LoVo (cell line): ENCODE measurements at regions not wholly inside any gene's neighbourhood (a gene's known extent, or its start where the extent isn't known, plus 50 kb on each side); places are given as distances from the start of the nearest gene placed in this dataset.
A peak's percentile ranks its signal among the peaks of the same experiment; 100 is the strongest.
"Not testable (repeated sequence)": the region's sequence is repeated elsewhere in the genome, so short reads cannot be mapped to it uniquely, and the experiment has no call there.

ENCODE experiments used
- DNase-seq: peaks from one replicate; pipeline ENCODE4 v3.0.0-alpha.2; 2016; ENCODE audit warnings: low spot score

DNA sequence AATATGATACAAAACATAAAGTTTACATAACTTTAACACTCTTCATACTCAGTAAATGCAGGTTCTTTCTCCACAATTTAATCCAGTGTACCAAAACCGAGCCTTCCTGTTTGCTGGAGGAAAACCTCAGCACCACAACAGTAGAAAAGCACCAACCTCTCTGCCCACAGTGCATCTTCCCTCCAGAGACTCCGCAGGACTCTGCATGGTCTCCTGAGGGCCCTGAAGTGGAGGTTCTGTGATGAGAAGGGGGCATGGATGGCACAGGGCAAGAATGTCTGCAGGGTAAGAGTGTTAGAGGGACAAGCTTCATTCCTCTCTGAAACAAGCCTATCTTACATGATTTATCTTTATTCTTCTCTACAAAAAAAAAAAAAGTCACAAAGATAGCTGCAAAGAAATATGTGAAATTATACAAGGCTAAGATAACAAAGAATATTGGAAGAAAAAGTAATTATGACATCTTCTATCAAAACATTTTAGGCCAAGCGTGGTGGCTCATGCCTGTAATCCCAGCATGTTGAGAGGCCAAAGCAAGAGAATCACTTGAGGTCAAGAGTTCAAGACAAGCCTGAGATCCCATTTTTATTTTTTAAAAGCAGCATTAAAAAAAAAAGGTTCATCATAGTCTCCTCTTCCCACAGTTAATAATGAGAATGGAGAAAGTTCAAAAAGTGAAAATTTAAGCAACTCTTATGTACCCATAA is 102.0 kb downstream of the VPREB1 start:
- DNase-seq: no peak

DNA sequence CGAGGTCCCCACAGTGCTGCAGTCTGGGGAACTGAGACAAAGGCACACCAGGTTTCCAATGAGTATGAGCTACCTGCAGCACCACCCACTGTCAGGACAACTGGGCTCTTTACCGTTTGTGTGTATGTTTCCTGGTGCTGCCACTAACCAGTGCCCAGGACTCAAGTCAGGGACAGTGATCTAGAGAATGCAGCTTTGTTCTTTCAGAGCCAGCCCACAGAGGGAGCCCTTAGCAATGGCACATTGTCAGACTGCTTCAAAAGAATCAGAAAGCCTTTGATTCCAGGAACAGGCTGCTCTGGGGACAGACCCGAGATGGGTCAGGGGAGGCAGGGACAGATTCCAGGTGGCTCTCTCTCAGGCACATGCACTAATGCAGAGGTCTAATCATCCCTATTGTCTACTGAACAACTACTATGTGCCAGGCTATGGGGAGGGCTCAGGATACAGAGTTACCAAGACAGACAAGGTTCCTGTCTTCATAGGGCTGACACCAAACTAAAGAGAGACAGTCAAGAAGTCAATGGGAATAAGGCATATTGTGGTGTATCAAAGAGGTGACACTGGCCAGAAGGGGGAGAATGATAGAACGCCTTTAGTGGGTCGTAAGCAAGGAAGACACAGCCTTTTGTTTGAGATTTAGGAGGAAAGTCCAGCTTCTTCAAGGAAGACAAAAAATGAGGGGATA is 103.7 kb downstream of the VPREB1 start:
- DNase-seq: no peak

DNA sequence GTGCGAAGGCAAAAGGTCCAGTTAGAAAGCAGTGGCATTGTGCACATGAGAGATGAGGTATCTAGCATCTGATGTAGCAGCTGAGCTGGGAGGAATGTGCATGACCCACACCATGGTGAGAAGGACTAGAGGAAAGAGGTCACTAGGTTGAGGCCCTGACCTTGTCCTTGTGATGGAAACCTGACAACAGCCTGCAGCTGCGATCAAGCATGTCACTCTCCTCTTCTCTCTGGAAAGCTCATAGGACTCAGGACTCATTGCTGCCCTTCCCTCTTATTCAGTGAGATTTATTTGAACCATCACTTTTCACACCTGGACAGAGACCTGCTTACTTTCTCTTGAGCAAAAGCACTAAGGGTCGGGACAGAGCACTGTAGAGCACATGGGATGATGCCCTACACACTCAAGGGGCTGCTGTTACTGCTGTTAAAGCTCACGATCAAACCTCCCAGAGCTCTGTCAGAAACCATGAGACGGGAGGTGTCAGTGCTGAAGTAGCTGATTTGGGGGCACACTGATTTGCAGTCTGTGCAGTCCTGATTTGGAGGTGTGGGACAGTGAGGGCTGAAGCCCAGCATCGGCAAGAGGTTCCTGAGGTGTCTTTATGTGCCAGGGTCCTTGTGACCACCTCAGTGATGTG is 104.3 kb downstream of the VPREB1 start:
- no peak for DNase-seq

DNA sequence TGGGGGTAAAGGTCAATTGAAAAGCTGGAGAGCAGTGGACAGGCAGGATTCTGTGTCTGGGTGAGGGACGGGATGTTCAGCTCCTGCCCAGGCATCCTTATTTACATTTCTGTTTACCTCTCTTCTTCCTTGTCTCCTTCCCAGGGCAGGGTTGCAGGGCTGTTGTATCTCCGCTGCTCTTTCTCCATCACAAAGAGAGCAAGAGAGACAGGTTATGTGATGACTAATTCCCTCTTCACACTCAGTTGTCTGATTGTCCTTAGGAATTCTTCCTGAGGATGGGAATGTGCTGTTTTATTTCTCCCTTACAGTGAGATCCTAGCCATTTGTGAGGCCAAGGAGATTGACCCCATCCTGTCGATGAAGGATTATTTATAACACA is 104.9 kb downstream of the VPREB1 start:
- DNase-seq: no peak

DNA sequence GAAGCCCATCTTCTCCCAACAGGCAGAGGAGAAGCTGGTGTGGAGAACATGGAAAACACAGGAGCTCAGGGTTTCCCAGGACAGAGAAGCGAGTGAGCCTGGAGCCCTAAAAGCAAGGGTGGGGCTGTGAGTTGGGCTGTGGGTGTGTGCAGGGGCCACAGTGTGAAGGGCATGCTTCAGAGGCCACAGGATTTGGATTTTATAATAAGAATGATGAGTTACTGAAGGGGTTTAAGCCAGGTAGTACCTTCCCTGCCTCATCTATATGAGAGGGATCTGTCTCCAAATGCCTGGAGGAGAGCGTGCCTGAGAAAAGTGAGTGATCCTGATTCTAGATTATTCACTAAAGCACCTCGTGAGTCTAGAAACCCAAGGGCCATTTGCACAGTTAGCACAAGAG is 106.8 kb downstream of the VPREB1 start:
- DNase-seq: no peak

DNA sequence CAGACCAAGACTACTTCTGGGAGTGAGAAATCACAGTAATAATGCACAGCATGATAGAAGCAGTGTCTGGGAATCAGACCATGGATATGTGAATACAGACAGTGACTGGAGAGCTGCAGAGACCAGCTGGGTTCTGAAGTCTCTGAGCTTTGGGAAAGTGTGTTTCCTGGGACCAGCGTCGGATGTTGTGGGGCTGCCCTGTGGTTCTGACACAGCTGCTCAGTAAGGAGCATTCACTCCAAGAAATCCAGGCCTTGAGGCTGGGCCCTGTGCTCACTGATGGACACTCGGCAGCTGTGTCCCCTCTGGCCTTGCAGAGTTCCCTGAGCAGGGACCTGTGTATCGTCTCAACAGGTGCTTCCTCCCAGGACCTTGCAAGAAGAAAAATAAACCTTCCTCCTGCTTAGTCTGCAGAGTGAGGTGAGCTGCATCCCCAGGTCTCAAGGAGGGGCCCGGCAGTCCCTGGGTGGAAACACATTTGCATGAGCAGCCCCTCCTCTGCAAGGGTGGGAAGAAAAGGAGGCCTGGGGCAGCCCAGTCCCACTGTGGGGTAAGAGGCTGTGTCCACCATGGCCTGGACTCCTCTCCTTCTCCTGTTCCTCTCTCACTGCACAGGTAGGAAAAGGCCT is 107.9 kb downstream of the VPREB1 start:
- DNase-seq: no peak

DNA sequence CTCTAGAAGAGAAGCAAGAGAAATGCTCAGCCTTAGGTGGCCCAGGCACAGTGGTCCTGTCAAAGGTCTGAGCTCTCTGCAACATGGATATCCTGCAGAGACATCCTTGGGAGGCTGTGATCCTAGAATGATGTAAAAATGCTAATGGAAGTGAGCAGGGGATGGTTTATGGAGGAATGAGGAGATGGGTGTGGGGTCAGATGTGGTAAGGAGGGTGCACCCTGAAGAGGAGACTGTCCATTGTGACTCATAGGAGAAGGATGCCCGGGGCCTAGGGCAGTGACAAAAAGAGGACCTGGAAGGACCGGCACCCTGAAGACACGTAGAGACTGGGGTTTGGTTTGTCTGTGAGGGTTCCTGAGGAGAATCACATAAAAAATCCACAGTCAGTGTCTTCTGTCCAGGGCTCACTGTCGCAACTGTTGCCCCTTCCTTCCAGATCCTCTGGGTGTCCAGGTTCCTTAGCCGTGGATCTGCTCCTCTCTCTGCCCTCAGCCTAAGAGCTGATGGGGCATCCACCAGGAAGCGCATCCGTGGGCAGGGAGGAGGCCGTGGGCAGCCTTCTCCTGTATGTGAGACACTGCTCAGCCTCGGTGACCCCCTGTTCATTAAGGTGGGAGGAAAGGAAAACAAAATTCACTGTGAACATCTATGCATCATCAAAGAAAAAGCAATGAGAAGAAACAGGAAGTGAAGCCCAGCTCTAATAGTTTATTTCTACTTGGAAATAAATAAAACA is 110.7 kb downstream of the VPREB1 start:
- DNase-seq: no peak

DNA sequence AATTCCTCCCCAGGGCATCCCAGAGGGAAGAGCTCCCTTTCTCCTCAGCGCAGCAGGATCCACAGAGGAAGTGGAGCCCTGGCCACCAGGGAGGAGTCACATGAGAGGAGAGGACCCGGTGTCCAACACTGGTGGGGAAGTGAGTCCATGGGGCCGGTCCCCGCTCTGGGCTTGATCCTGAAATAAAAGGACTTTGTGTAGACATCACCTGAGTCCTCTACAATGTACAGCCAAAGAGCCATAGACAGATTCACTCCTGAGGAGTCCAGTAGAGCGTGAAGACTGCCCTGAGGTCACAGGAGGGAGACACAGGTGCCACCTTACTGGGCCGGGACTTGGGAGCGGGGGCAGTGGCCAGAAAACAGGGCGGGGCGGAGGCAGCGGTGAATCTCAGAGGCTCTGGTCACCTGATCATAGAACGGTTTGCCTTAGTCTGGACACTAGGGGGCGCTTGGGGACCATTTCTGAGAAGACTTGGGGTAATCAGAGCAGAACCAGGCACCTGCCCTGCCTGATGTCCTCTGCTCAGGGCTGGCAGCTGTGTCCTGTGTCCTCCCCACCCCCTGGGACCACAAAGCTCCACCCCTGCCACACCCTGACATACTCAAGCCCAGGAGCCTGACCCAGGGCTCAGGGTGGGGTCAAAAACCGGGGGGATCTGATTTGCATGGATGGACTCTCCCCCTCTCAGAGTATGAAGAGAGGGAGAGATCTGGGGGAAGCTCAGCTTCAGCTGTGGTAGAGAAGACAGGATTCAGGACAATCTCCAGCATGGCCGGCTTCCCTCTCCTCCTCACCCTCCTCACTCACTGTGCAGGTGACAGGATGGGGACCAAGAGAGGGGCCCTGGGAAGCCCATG is 112.7 kb downstream of the VPREB1 start:
- DNase-seq: peak; percentile 86

DNA sequence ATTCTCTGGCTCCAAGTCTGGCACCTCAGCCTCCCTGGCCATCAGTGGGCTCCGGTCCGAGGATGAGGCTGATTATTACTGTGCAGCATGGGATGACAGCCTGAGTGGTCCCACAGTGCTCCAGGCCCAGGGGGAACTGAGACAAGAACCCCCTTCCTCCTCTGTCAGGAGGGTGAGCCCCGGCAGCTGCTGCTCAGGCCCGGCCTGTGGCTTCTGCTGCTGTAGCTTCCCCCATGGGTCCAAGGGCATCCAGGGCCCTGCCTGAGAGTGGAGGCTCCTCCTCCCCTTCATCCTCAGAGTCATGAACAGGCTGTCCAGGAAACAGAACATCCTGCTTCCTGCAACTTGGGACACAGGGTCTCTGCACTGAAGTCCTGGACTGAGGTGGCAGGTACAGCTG is 113.6 kb downstream of the VPREB1 start:
- no peak for DNase-seq

DNA sequence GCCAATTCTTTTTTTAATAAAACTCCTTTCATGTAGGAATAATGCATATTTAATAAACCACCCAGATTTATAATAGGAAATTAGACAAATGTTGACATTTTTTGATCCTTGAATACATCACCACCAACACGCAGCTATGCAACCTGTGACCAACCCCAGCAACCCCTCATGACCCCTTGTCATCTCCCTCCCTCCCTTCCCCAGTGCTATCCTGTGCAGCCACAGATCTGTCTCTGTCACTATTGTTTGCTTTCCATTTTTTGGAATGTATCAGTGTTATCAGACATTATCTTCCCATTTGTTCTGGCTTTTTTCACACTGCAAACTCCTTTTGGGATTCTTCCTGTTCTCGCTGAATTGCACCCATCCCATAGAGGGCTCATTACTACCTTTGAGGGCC is 114.1 kb downstream of the VPREB1 start:
- DNase-seq: no peak

DNA sequence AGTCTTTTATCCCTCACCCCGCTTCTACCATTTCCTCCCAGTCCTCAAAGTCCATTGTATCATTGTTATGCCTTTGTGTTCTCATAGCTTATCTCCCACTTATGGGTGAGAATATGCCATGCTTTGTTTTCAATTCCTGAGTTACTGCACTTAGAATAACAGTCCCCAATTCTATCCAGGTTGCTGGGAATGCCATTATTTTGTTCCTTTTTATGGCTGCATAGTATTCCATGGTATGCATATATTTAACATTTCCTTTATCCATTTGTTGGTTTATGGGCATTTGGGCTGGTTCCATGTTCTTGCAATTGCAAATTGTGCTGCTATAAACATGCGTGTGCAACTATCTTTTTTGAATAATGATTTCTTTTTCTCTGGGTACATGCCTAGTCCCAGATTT is 114.9 kb downstream of the VPREB1 start:
- no peak for DNase-seq

DNA sequence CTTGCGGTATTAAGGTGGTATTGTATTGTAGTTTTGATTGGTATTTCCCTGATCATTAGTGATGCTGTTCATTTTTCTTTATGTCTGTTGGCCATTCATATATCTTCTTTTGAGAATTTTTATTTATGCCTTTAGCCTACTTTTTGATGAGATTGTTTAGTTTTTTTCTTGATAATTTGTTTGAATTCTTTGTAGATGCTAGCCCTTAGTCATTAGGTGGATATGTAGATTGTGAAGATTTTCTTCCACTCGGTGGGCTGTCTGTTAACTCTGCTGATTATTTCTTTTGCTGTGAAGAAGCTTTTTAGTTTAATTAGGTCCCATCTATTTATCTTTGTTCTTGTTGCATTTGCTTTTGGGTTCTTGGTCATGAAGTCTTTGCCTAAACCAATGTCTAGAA is 115.4 kb downstream of the VPREB1 start:
- DNase-seq: no peak

DNA sequence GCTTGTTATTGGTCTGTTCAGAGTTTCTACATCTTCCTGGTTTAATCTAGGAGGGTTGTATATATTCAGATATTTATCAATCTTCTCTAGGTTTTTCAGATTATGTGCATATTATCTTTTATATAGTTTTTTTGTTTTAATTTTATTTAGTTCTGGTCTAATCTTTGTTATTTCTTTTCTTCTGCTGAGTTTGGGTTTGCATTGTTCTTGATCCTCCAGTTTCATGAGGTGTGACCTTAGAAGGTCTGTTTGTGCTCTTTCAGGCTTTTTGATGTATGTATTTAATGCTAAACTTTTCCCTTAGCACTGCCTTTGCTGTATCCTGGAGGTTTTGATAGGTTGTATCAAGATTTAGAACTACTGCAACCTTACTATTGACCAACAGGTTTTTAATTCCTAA is 117.7 kb downstream of the VPREB1 start:
- DNase-seq: no peak

DNA sequence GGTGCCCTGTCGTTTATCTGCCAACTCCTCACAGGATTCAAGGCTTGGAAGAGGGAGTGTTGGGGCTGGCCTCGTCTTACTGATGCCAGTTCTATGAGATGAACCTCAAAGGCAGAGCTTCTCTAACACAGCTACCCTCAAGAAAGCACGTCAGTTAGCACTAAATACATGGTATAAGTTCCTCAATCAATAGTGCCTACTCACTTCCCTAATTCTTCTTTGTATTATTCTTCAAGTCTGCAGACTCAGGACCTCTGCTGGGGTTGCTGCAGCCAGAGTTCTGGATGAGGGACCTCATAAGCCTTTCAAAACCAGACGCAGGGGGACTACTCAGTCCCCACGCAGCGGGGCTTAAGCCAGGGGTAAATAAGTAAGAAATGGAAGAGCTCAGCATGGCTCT is 118.3 kb downstream of the VPREB1 start:
- no peak for DNase-seq

DNA sequence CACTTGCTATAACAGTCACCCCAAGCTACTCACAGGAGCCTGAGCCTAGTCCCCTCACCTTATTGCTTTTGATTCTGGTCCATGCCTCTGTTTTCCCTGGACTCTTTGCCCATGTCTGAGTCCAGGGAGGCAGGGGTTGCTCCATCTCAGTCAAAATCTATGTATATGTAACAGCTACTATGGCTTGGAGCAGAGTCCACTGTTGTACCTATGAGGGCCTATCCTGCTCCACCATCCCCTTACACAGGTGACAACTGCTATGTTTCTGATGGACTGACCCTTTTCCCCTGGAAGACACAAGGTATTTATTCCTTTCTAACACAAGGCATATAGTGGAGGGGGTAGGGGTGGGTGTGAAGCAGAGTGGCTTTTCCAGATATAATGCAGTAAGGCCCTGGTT is 119.6 kb downstream of the VPREB1 start:
- no peak for DNase-seq

DNA sequence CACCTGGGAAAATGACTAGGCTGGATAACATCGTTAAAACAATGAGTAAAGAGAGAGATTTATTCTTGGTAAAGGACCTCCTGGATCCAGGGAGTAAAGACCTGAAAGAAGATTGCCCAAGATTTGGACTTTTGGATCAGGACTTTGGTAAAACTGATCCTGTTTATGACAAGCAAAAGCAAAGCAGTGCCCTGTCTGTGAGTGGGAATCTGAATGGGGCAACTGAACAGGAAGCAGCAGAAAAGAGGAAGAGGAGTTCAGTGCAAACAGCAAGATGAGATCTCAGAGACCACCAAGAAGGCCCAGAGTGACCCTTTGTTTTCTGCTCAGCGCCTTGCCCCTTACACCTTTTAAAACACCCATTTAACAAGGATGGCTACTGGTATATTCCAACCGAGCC is 122.0 kb downstream of the VPREB1 start:
- no peak for DNase-seq

DNA sequence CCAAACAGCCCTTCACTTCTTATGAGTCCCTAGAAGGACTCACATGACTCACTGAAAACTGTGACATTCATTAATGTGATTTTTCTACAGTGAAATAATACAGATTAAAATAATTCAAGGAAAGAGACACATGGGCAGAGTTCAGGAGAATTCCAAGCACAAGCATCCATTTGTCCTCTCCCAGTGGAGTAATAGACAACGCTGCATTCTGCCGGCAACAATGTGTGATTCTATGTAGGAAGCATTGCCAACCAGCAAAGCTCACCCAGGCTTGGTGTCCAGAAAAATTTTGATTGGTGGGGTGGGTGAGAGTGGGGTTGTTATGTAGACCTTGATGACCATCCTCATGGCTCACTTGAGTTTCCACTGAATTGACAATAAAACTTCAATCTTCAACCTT is 123.9 kb downstream of the VPREB1 start:
- DNase-seq: no peak

DNA sequence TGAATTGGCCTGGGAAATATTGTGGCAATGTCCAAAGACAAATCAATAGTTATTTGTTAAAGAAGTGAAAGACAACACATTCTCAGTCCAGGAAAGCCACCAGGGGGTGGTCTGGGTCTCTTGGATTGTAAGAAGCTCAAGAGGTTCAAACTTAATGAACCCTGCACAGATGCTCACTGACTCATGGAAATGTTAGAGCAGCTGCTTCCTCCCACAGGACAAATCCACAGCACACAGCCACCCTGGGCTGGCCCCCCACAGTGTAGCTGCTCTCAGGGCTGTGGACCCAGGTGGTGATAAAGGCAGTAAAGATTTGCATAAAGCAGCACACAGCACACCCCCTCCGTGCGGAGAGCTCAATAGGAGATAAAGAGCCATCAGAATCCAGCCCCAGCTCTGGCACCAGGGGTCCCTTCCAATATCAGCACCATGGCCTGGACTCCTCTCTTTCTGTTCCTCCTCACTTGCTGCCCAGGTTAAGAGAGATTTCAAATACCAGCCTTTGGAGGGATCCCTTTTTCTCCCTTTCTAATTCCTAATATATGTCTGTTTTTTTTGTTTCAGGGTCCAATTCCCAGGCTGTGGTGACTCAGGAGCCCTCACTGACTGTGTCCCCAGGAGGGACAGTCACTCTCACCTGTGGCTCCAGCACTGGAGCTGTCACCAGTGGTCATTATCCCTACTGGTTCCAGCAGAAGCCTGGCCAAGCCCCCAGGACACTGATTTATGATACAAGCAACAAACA is 124.8 kb downstream of the VPREB1 start:
- not testable (repeated sequence) for DNase-seq

DNA sequence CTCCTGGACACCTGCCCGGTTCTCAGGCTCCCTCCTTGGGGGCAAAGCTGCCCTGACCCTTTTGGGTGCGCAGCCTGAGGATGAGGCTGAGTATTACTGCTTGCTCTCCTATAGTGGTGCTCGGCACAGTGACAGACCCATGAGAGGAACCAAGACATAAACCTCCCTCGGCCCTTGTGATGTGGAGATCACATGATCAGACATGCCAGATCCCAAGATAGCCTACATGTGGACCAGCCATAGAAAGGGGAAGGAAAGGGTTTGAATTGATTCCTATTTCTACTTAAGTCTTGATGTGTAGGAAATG is 125.3 kb downstream of the VPREB1 start:
- no peak for DNase-seq

DNA sequence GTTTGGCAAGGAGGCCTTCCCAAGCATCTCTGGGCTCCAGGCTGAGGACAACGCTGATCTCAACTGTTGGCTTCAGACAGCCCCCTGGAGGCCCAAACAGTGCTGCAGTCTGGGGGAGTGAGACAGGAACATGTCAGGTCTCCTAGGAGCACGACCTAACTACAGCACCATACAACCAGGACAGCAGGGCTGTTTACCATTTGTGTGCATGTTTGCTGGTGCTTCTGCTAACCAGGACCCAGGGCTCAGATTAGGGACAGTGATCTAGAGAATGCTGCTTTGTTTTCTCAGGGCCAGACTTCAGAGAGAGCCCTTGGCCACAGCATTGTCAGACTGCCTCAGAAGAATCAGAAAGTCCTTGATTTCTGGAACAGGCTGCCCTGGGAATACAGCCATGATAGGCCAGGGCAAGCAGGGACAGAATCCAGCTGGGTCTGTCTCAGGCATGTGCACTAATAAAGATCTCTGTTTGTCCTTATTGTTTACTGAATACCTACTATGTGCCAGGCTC is 126.5 kb downstream of the VPREB1 start:
- DNase-seq: no peak

DNA sequence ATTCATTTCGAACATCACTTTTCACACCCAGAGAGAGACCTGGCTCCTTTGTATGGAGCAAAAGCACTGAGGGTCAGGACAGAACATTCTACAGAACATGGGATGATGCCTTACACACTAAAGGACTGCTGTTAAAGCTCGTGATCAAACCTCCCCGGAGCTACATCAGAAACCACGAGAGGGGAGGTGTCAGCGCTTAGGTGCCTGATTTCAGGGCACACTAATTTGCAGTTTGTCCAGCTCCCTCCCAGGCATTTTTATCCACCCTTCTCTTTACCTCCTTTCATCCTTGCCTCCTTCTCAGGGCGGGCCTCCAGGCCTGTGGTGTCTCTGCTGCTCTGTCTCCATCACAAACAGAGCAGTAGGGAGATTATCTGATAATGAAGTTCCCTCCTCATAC is 127.5 kb downstream of the VPREB1 start:
- DNase-seq: no peak
